ENCODE measurements at regions not wholly inside any gene's neighbourhood (a gene's known extent, or its start where the extent isn't known, plus 50 kb on each side); places are given as distances from the start of the nearest gene placed in this dataset.
"Not testable (repeated sequence)": the region's sequence is repeated elsewhere in the genome, so short reads cannot be mapped to it uniquely, and the experiment has no call there.

DNA sequence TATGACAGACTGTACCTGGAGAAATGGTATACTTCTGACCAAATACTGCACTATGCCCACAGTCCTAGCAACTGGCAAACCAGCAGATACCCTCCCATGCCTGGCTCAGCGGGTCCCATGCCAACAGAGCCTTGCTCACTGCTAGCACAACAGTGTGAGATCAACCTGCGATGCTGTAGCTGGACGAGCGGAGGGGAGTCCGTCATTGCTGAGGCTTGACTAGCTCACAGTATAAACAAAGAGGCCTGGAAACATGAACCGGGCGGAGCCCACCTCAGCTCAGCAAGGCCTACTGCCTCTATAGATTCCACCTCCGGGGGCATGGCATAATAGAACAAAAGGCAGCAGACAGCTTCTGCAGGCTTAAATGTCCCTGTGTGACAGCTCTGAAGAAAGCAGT is 93.2 kb upstream of the CAB39 start:
- Histone ChIP-seq H3K79me1 (ENCODE audit: low read depth, low read length) (no peaks in the 10 kb centered on the region), H2AK5ac (ENCODE audit: low read depth, low read length) (no peak overlapping the region), H2BK120ac (ENCODE audit: low read depth, low read length) (no peak overlapping the region), H3K4me3 (ENCODE audit: low read length in 2 of 2) (no peak overlapping the region), H3K27ac (replicated peaks; ENCODE audit: low read length) (peak overlapping the region; percentile 26), H3K9ac (ENCODE audit: low read depth, low read length, poor library complexity) (no peak overlapping the region), H3K14ac (ENCODE audit: low read length) (no peak overlapping the region), H3K18ac (ENCODE audit: low read length) (peak overlapping the region; percentile 91), H3K4ac (ENCODE audit: low read length) (no peak overlapping the region), H2BK5ac (ENCODE audit: low read length) (no peak overlapping the region), H4K91ac (ENCODE audit: low read depth, low read length, poor library complexity) (no peak overlapping the region), H2BK12ac (ENCODE audit: low read length) (no peak overlapping the region), H3K23ac (ENCODE audit: low read depth, low read length, poor library complexity) (no peak overlapping the region), H2AFZ (ENCODE audit: low read length) (no peak overlapping the region), H3K4me1 (ENCODE audit: control insufficient read depth in 2 of 2, insufficient read depth in 1 of 2, low read depth in 1 of 2, low read length in 2 of 2) (peaks cover 0 to 3% of the 10 kb centered on the region in 2 donors), H3K4me2 (ENCODE audit: insufficient read depth, low read length, poor library complexity, severe bottlenecking) (no peak overlapping the region), H2BK15ac (ENCODE audit: low read length) (no peak overlapping the region), H4K8ac (ENCODE audit: low read depth, low read length) (no peak overlapping the region), H3K9me3 (replicated peaks in 1 of 2; ENCODE audit: control insufficient read depth in 2 of 2, insufficient read depth in 1 of 2, low read depth in 1 of 2, low read length in 2 of 2) (no peaks in the 10 kb centered on the region), H3K27me3 (ENCODE audit: control insufficient read depth in 3 of 3, insufficient read depth in 3 of 3, low read depth in 1 of 3, low read length in 3 of 3) (no peaks in the 10 kb centered on the region), H3K36me3 (replicated peaks in 1 of 2; ENCODE audit: control insufficient read depth in 2 of 2, insufficient read depth in 2 of 2, low read length in 2 of 2) (no peaks in the 10 kb centered on the region)
- DNase-seq (ENCODE audit: low spot score) = no peak
- no CpG with 5 or more reads among the region's 8 CpGs for whole genome bisulfite sequencing, 2 donors (ENCODE audit: extremely low coverage in 2 of 2, insufficient read length in 2 of 2, insufficient replicate concordance in 1 of 2)

- not testable (repeated sequence) for H2BK12ac ChIP-seq (ENCODE audit: low read length); H3K27ac ChIP-seq (replicated peaks; ENCODE audit: low read length); H2BK15ac ChIP-seq (ENCODE audit: low read length); H2BK5ac ChIP-seq (ENCODE audit: low read length); H3K18ac ChIP-seq (ENCODE audit: low read length); H2BK120ac ChIP-seq (ENCODE audit: low read depth, low read length); H3K4me3 ChIP-seq (ENCODE audit: low read length in 2 of 2); H3K27me3 ChIP-seq (ENCODE audit: control insufficient read depth in 3 of 3, insufficient read depth in 3 of 3, low read depth in 1 of 3, low read length in 3 of 3); H3K4me2 ChIP-seq (ENCODE audit: insufficient read depth, low read length, poor library complexity, severe bottlenecking); H3K4me1 ChIP-seq (ENCODE audit: control insufficient read depth in 2 of 2, insufficient read depth in 1 of 2, low read depth in 1 of 2, low read length in 2 of 2); H3K36me3 ChIP-seq (replicated peaks in 1 of 2; ENCODE audit: control insufficient read depth in 2 of 2, insufficient read depth in 2 of 2, low read length in 2 of 2); H3K9me3 ChIP-seq (replicated peaks in 1 of 2; ENCODE audit: control insufficient read depth in 2 of 2, insufficient read depth in 1 of 2, low read depth in 1 of 2, low read length in 2 of 2); H2AK5ac ChIP-seq (ENCODE audit: low read depth, low read length); H3K4ac ChIP-seq (ENCODE audit: low read length); H3K9ac ChIP-seq (ENCODE audit: low read depth, low read length, poor library complexity); H3K14ac ChIP-seq (ENCODE audit: low read length); H3K79me1 ChIP-seq (ENCODE audit: low read depth, low read length); H2AFZ ChIP-seq (ENCODE audit: low read length); DNase-seq (ENCODE audit: low spot score); H4K91ac ChIP-seq (ENCODE audit: low read depth, low read length, poor library complexity); H4K8ac ChIP-seq (ENCODE audit: low read depth, low read length); H3K23ac ChIP-seq (ENCODE audit: low read depth, low read length, poor library complexity)
- no CpG with 5 or more reads among the region's 4 CpGs for WGBS, 2 donors (ENCODE audit: extremely low coverage in 2 of 2, insufficient read length in 2 of 2, insufficient replicate concordance in 1 of 2)
These were observed 87.4 kb upstream of the CAB39 start for GRCh38 chr2:230625220-230625619.

- not testable (repeated sequence) for H2BK15ac ChIP-seq (ENCODE audit: low read length); H3K36me3 ChIP-seq (replicated peaks in 1 of 2; ENCODE audit: control insufficient read depth in 2 of 2, insufficient read depth in 2 of 2, low read length in 2 of 2)
These were observed 85.6 kb upstream of the CAB39 start for GRCh38 chr2:230627091-230627490.

GRCh38 chr2:230627806-230628724 is 84.6 kb upstream of the CAB39 start:
- Histone ChIP-seq H3K9me3 (replicated peaks in 1 of 2; ENCODE audit: control insufficient read depth in 2 of 2, insufficient read depth in 1 of 2, low read depth in 1 of 2, low read length in 2 of 2) (no peaks in the 10 kb centered on the region), H3K23ac (ENCODE audit: low read depth, low read length, poor library complexity) (no peak overlapping the region), H3K14ac (ENCODE audit: low read length) (no peak overlapping the region), H2AFZ (ENCODE audit: low read length) (no peak overlapping the region), H3K27me3 (ENCODE audit: control insufficient read depth in 3 of 3, insufficient read depth in 3 of 3, low read depth in 1 of 3, low read length in 3 of 3) (peaks cover 0 to 9% (median 0%) of the 10 kb centered on the region in 3 experiments), H3K36me3 (replicated peaks in 1 of 2; ENCODE audit: control insufficient read depth in 2 of 2, insufficient read depth in 2 of 2, low read length in 2 of 2) (no peaks in the 10 kb centered on the region), H2BK5ac (ENCODE audit: low read length) (no peak overlapping the region), H3K4ac (ENCODE audit: low read length) (no peak overlapping the region), H2BK12ac (ENCODE audit: low read length) (no peak overlapping the region), H2AK5ac (ENCODE audit: low read depth, low read length) (no peak overlapping the region), H4K8ac (ENCODE audit: low read depth, low read length) (no peak overlapping the region), H4K91ac (ENCODE audit: low read depth, low read length, poor library complexity) (no peak overlapping the region), H3K4me1 (ENCODE audit: control insufficient read depth in 2 of 2, insufficient read depth in 1 of 2, low read depth in 1 of 2, low read length in 2 of 2) (peaks cover 0 to 2% of the 10 kb centered on the region in 2 donors), H3K27ac (replicated peaks; ENCODE audit: low read length) (no peak overlapping the region), H3K79me1 (ENCODE audit: low read depth, low read length) (no peaks in the 10 kb centered on the region), H2BK15ac (ENCODE audit: low read length) (no peak overlapping the region), H3K9ac (ENCODE audit: low read depth, low read length, poor library complexity) (no peak overlapping the region), H3K4me3 (ENCODE audit: low read length in 2 of 2) (no peak overlapping the region), H3K4me2 (ENCODE audit: insufficient read depth, low read length, poor library complexity, severe bottlenecking) (no peak overlapping the region), H2BK120ac (ENCODE audit: low read depth, low read length) (no peak overlapping the region), H3K18ac (ENCODE audit: low read length) (no peak overlapping the region)
- no peak for DNase-seq (ENCODE audit: low spot score)
- no CpG with 5 or more reads among the region's 16 CpGs for WGBS, 2 donors (ENCODE audit: extremely low coverage in 2 of 2, insufficient read length in 2 of 2, insufficient replicate concordance in 1 of 2)

More at GRCh38 chr2:230627091-230627490, 85.6 kb upstream of the CAB39 start:
- H2BK12ac ChIP-seq (ENCODE audit: low read length); H4K8ac ChIP-seq (ENCODE audit: low read depth, low read length); H3K27me3 ChIP-seq (ENCODE audit: control insufficient read depth in 3 of 3, insufficient read depth in 3 of 3, low read depth in 1 of 3, low read length in 3 of 3); H3K4me3 ChIP-seq (ENCODE audit: low read length in 2 of 2); H3K14ac ChIP-seq (ENCODE audit: low read length); H3K4me1 ChIP-seq (ENCODE audit: control insufficient read depth in 2 of 2, insufficient read depth in 1 of 2, low read depth in 1 of 2, low read length in 2 of 2); DNase-seq (ENCODE audit: low spot score); H3K79me1 ChIP-seq (ENCODE audit: low read depth, low read length); H4K91ac ChIP-seq (ENCODE audit: low read depth, low read length, poor library complexity); H2AFZ ChIP-seq (ENCODE audit: low read length); H3K23ac ChIP-seq (ENCODE audit: low read depth, low read length, poor library complexity); H3K4ac ChIP-seq (ENCODE audit: low read length); H3K27ac ChIP-seq (replicated peaks; ENCODE audit: low read length); H3K9me3 ChIP-seq (replicated peaks in 1 of 2; ENCODE audit: control insufficient read depth in 2 of 2, insufficient read depth in 1 of 2, low read depth in 1 of 2, low read length in 2 of 2); H2AK5ac ChIP-seq (ENCODE audit: low read depth, low read length); H2BK5ac ChIP-seq (ENCODE audit: low read length); H3K4me2 ChIP-seq (ENCODE audit: insufficient read depth, low read length, poor library complexity, severe bottlenecking); H3K9ac ChIP-seq (ENCODE audit: low read depth, low read length, poor library complexity); H3K18ac ChIP-seq (ENCODE audit: low read length); H2BK120ac ChIP-seq (ENCODE audit: low read depth, low read length): not testable (repeated sequence)
- WGBS, 2 donors (ENCODE audit: extremely low coverage in 2 of 2, insufficient read length in 2 of 2, insufficient replicate concordance in 1 of 2) = no CpG with 5 or more reads among the region's 4 CpGs

Data from neuronal stem cell (in vitro differentiated cells).